Dendritic cell treated with granulocyte-macrophage colony-stimulating factor and Interleukin-4, amounts not matched to agents 40 ng/mL and 50 ng/mL, for 4 days (primary cell): ENCODE measurements at regions not wholly inside any gene's neighbourhood (a gene's known extent, or its start where the extent isn't known, plus 50 kb on each side); places are given as distances from the start of the nearest gene placed in this dataset.
"Not testable (repeated sequence)": the region's sequence is repeated elsewhere in the genome, so short reads cannot be mapped to it uniquely, and the experiment has no call there.

Source experiments
- H3K27ac Mint-ChIP-seq: one replicate; pipeline ENCODE4 v1.8.0; 2022; ENCODE audit warnings: mild to moderate bottlenecking, mixed read lengths
- H3K27me3 Mint-ChIP-seq: one replicate; pipeline ENCODE4 v1.8.0; 2022; ENCODE audit warnings: mild to moderate bottlenecking, mixed read lengths
- H3K36me3 Mint-ChIP-seq: one replicate; pipeline ENCODE4 v1.8.0; 2022; ENCODE audit warnings: low read depth, mixed read lengths
- H3K4me1 Mint-ChIP-seq: one replicate; pipeline ENCODE4 v1.8.0; 2022; ENCODE audit warnings: low read depth, mixed read lengths
- H3K4me3 Mint-ChIP-seq: one replicate; pipeline ENCODE4 v1.8.0; 2022; ENCODE audit warnings: mild to moderate bottlenecking, moderate library complexity, mixed read lengths
- H3K9me3 Mint-ChIP-seq: one replicate; pipeline ENCODE4 v1.8.0; 2022; ENCODE audit warnings: mixed read lengths
- intact Hi-C: fragments of 100-400 bp; cut with micrococcal nuclease; formaldehyde crosslinking; loops from one replicate; pipeline ENCODE4 v1.15.0; 2022

DNA sequence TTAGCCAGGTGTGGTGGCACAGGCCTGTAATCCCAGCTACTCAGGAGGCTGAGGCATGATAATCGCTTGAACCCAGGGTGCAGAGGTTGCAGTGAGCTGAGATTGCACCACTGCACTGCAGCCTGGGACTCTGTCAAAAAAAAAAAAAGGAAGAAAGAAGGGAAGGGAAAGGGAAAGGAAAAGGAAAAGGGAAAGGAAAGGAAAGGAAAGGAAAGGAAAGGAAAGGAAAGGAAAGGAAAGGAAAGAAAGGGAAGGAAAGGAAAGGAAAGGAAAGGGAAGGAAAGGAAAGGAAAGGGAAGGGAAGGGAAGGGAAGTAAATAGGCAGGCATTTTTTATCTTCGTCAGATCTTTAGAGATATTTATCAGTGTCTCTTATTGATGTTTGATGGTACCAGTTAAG is 290.0 kb upstream of the MIR17HG start:
- H3K27ac Mint-ChIP-seq, H3K36me3 Mint-ChIP-seq, H3K27me3 Mint-ChIP-seq, H3K4me3 Mint-ChIP-seq, H3K4me1 Mint-ChIP-seq, intact Hi-C loops, H3K9me3 Mint-ChIP-seq: not testable (repeated sequence)

- Mint-ChIP-seq H3K36me3 (no peaks in the 10 kb centered on the region), H3K27me3 (no peaks in the 10 kb centered on the region), H3K4me1 (no peaks in the 10 kb centered on the region), H3K9me3 (no peaks in the 10 kb centered on the region), H3K4me3 (no peak overlapping the region), H3K27ac (no peak overlapping the region)
- intact Hi-C loops = no loop called here
Measured at GRCh38 chr13:91058066-91058465, 289.4 kb upstream of the MIR17HG start.

DNA sequence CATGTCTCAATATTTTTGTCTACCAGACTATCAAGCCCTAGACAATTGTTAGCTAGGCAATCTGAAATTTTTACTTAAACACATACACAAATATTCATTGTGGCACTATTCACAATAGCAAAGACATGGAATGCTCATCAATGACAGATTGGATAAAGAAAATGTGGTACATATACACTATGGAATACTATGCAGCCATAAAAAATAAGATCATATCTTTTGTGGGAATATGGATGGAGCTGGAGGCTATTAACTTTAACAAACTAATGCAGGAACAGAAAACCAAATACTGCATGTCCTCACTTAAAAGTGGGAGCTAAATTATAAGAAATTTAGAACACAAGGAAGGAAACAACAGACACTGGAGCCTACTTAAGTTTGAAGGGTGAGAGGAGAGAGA is 288.6 kb upstream of the MIR17HG start:
- Mint-ChIP-seq H3K9me3 (no peaks in the 10 kb centered on the region), H3K27me3 (no peaks in the 10 kb centered on the region), H3K4me3 (no peak overlapping the region), H3K4me1 (no peaks in the 10 kb centered on the region), H3K36me3 (no peaks in the 10 kb centered on the region), H3K27ac (no peak overlapping the region)
- intact Hi-C loops = no loop called here

GRCh38 chr13:91066745-91067144 is 280.7 kb upstream of the MIR17HG start:
- no peaks in the 10 kb centered on the region for H3K27me3 Mint-ChIP-seq
- no peaks in the 10 kb centered on the region for H3K36me3 Mint-ChIP-seq
- intact Hi-C loops = no loop called here
- no peak overlapping the region for H3K4me3 Mint-ChIP-seq
- H3K9me3 Mint-ChIP-seq = peaks cover 16% of the 10 kb centered on the region
- no peak overlapping the region for H3K27ac Mint-ChIP-seq
- H3K4me1 Mint-ChIP-seq = no peaks in the 10 kb centered on the region

- Mint-ChIP-seq H3K36me3 (no peaks in the 10 kb centered on the region), H3K4me3 (no peak overlapping the region), H3K4me1 (no peaks in the 10 kb centered on the region), H3K9me3 (no peaks in the 10 kb centered on the region), H3K27me3 (no peaks in the 10 kb centered on the region), H3K27ac (no peak overlapping the region)
- intact Hi-C loops = no loop called here
Measured at GRCh38 chr13:91072486-91072885, 275.0 kb upstream of the MIR17HG start.

- intact Hi-C loops = no loop called here
- H3K4me3 Mint-ChIP-seq = no peak overlapping the region
Measured at GRCh38 chr13:91074091-91074490, 273.4 kb upstream of the MIR17HG start.

DNA sequence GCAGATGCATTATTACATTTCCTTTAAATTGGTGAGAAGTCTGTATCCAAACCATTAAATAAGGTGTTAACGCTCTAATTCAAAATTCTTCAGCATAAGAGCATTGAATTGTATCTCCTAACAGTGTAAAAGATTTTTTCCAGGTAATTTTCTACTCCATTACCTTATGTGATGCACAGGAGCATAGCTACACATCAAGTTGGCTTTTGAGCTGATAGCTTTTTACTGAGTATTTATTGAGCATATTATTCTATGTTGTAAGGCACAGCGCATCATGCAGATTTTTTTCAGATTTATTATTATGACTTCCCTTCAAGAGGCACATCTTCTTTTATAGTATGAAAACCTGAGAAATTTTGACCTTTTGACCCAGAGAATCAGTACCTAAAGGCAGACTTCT is 270.7 kb upstream of the MIR17HG start:
- intact Hi-C loops = loop anchor here (5.0 kb wide), 1 partner anchor 170 kb away; no protein-coding TSS in a partner anchor
- Mint-ChIP-seq H3K4me1 (no peaks in the 10 kb centered on the region), H3K27me3 (no peaks in the 10 kb centered on the region), H3K4me3 (no peak overlapping the region), H3K36me3 (no peaks in the 10 kb centered on the region), H3K9me3 (no peaks in the 10 kb centered on the region), H3K27ac (no peak overlapping the region)

More at GRCh38 chr13:91074091-91074490, 273.4 kb upstream of the MIR17HG start:
- no peaks in the 10 kb centered on the region for H3K36me3 Mint-ChIP-seq
- no peaks in the 10 kb centered on the region for H3K4me1 Mint-ChIP-seq
- H3K9me3 Mint-ChIP-seq = no peaks in the 10 kb centered on the region
- H3K27ac Mint-ChIP-seq = no peak overlapping the region
- no peaks in the 10 kb centered on the region for H3K27me3 Mint-ChIP-seq

GRCh38 chr13:91078093-91078679 is 269.3 kb upstream of the MIR17HG start:
- Mint-ChIP-seq H3K36me3 (no peaks in the 10 kb centered on the region), H3K27me3 (no peaks in the 10 kb centered on the region), H3K4me3 (no peak overlapping the region), H3K9me3 (no peaks in the 10 kb centered on the region), H3K27ac (no peak overlapping the region), H3K4me1 (no peaks in the 10 kb centered on the region)
- intact Hi-C loops = loop anchor here (2.0 to 5.0 kb wide), 2 partner anchors 81 to 169 kb away; no protein-coding TSS in a partner anchor

- no peaks in the 10 kb centered on the region for H3K36me3 Mint-ChIP-seq
- intact Hi-C loops = loop anchor here (2.0 to 5.0 kb wide), 2 partner anchors 80 to 168 kb away; no protein-coding TSS in a partner anchor
Measured at GRCh38 chr13:91079176-91079575, 268.3 kb upstream of the MIR17HG start.

DNA sequence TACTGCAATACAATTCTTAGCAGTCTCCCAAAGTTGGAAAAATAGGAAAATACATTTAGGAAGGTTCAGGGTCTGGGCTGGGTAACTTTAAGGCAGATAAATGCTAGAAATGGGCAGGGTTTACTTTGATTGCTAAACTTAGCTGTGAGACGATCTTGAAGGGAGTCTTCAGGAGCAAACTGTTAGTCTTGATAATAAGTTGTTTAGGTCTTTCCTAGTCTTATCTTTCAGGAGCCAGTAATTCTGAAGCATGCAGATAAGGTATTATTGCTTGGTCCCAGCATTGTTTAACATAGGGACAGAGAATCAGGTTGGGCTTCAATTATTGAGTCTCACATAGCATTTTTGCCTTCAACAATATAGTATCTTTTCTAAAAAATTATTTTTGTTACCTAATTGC is 262.4 kb upstream of the MIR17HG start:
- Mint-ChIP-seq H3K4me1 (no peaks in the 10 kb centered on the region), H3K27ac (no peak overlapping the region), H3K27me3 (no peaks in the 10 kb centered on the region), H3K4me3 (no peak overlapping the region), H3K36me3 (no peaks in the 10 kb centered on the region), H3K9me3 (no peaks in the 10 kb centered on the region)
- intact Hi-C loops = no loop called here

More at GRCh38 chr13:91079176-91079575, 268.3 kb upstream of the MIR17HG start:
- no peak overlapping the region for H3K4me3 Mint-ChIP-seq
- H3K27ac Mint-ChIP-seq = no peak overlapping the region
- no peaks in the 10 kb centered on the region for H3K9me3 Mint-ChIP-seq
- H3K27me3 Mint-ChIP-seq = no peaks in the 10 kb centered on the region
- H3K4me1 Mint-ChIP-seq = no peaks in the 10 kb centered on the region

GRCh38 chr13:91086936-91087716 is 260.4 kb upstream of the MIR17HG start:
- intact Hi-C loops = no loop called here
- Mint-ChIP-seq H3K4me3 (no peak overlapping the region), H3K27ac (no peak overlapping the region), H3K27me3 (no peaks in the 10 kb centered on the region), H3K36me3 (no peaks in the 10 kb centered on the region), H3K4me1 (no peaks in the 10 kb centered on the region), H3K9me3 (no peaks in the 10 kb centered on the region)

DNA sequence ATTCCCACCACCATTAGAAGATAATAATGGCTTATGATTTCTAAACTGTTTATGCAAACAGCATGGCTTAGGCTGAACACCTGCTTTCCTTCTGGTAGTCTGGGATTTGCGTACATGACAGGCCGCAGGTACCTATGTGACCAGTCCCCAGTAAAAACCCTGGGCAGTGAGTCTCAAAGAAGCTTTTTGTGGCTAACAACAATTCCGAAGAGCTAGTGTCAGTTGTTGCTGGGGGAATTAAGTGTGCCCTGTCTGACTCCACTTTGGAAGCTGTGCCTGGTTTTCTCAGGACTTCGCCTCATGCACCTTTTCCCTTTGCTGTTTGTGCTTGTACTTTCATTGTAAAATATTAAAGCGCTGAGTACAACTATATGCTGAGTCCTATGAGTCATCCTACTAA is 250.2 kb upstream of the MIR17HG start:
- H3K4me1 Mint-ChIP-seq = no peaks in the 10 kb centered on the region
- no peaks in the 10 kb centered on the region for H3K36me3 Mint-ChIP-seq
- H3K4me3 Mint-ChIP-seq = no peak overlapping the region
- H3K9me3 Mint-ChIP-seq = no peaks in the 10 kb centered on the region
- H3K27ac Mint-ChIP-seq = no peak overlapping the region
- no peaks in the 10 kb centered on the region for H3K27me3 Mint-ChIP-seq
- intact Hi-C loops = no loop called here

DNA sequence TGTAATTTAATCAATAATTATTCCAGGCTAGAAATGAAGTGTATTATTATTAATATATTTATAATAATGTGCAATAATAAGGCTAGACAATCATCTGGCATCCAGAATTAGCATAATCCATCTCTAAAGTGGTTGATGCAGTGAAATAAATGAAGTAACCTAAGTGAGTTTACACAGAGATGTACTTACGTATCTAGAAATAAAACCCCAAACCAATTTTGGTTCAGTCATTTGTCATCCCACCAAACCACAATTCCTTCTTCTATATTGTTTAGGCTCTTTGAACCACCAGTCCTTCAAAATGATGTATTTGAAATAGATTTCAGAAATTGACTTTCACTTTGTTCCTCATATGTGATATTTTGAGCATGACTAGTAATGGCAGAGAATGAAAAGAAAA is 247.6 kb upstream of the MIR17HG start:
- Mint-ChIP-seq H3K9me3 (peaks cover 9% of the 10 kb centered on the region), H3K27me3 (no peaks in the 10 kb centered on the region), H3K4me3 (no peak overlapping the region), H3K27ac (no peak overlapping the region), H3K4me1 (no peaks in the 10 kb centered on the region), H3K36me3 (no peaks in the 10 kb centered on the region)
- intact Hi-C loops = no loop called here

- no peaks in the 10 kb centered on the region for H3K27me3 Mint-ChIP-seq
- no peaks in the 10 kb centered on the region for H3K4me1 Mint-ChIP-seq
- peaks cover 9% of the 10 kb centered on the region for H3K9me3 Mint-ChIP-seq
- intact Hi-C loops = no loop called here
- H3K4me3 Mint-ChIP-seq = no peak overlapping the region
- no peaks in the 10 kb centered on the region for H3K36me3 Mint-ChIP-seq
- no peak overlapping the region for H3K27ac Mint-ChIP-seq
Measured at GRCh38 chr13:91100944-91101343, 246.5 kb upstream of the MIR17HG start.
